IMR-90 (cell line): ENCODE measurements at regions not wholly inside any gene's neighbourhood (a gene's known extent, or its start where the extent isn't known, plus 50 kb on each side); places are given as distances from the start of the nearest gene placed in this dataset.

ENCODE experiments used
- CHD1 ChIP-seq: IDR thresholded peaks from 2 replicates; pipeline ENCODE4 v1.6.1; 2012; ENCODE audit warnings: low read depth, low read length, improper control_type of control experiment
- CTCF ChIP-seq: conservative IDR thresholded peaks from 2 replicates; pipeline ENCODE4 v1.5.1; 2012; ENCODE audit warnings: mild to moderate bottlenecking, low read depth, low read length, improper control_type of control experiment
- MAZ ChIP-seq: IDR thresholded peaks from 2 replicates; pipeline ENCODE4 v1.6.1; 2012; ENCODE audit warnings: low read depth, mild to moderate bottlenecking, low read length, improper control_type of control experiment, moderate library complexity, borderline replicate concordance
- MXI1 ChIP-seq: IDR thresholded peaks from 2 replicates; pipeline ENCODE4 v1.6.1; 2012; ENCODE audit warnings: low read depth, mild to moderate bottlenecking, low read length, moderate library complexity, borderline replicate concordance
- POLR2A ChIP-seq: IDR thresholded peaks from 2 replicates; pipeline ENCODE4 v1.6.1; 2012; ENCODE audit warnings: mild to moderate bottlenecking, low read depth, low read length
- RAD21 ChIP-seq: IDR thresholded peaks from 2 replicates; pipeline ENCODE4 v1.6.1; 2012; ENCODE audit warnings: low read length, improper control_type of control experiment
- RCOR1 ChIP-seq: IDR thresholded peaks from 2 replicates; pipeline ENCODE4 v1.6.1; 2012; ENCODE audit warnings: mild to moderate bottlenecking, low read length, improper control_type of control experiment; ENCODE audit not compliant: insufficient replicate concordance
- RFX5 ChIP-seq: IDR thresholded peaks from 2 replicates; pipeline ENCODE4 v1.8.0; 2012; ENCODE audit warnings: low read depth, mild to moderate bottlenecking, low read length, moderate library complexity
- SMC3 ChIP-seq: fragments of 150-350 bp; IDR thresholded peaks from 2 replicates; pipeline ENCODE4 v1.6.1; 2016; ENCODE audit warnings: low read depth, mild to moderate bottlenecking, antibody characterized with exemption, low read length, moderate library complexity
- TF ChIP-seq, protein P1 (sequence below): fragments of 150-350 bp; IDR thresholded peaks from 2 replicates; pipeline ENCODE4 v1.6.1; 2017; ENCODE audit warnings: mild to moderate bottlenecking, antibody characterized with exemption, low read length, low read depth

- TF ChIP-seq POLR2A, result no peak
- no peak for TF ChIP-seq CTCF
- TF ChIP-seq, protein P1, sequence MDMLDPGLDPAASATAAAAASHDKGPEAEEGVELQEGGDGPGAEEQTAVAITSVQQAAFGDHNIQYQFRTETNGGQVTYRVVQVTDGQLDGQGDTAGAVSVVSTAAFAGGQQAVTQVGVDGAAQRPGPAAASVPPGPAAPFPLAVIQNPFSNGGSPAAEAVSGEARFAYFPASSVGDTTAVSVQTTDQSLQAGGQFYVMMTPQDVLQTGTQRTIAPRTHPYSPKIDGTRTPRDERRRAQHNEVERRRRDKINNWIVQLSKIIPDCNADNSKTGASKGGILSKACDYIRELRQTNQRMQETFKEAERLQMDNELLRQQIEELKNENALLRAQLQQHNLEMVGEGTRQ, result no peak
- TF ChIP-seq MXI1, result no peak
- no peak for TF ChIP-seq CHD1
- TF ChIP-seq RCOR1, result no peak
- TF ChIP-seq RAD21, result no peak
- no peak for TF ChIP-seq MAZ
- TF ChIP-seq SMC3, result no peak
- TF ChIP-seq RFX5, result no peak
Measured at GRCh38 chr6:150712505-150713252, 113.0 kb downstream of the PLEKHG1 start.
